SK-N-MC (cell line): ENCODE measurements at regions not wholly inside any gene's neighbourhood (a gene's known extent, or its start where the extent isn't known, plus 50 kb on each side); places are given as distances from the start of the nearest gene placed in this dataset.

Source experiments
- EZH2 ChIP-seq: fragments of 200-600 bp; sonication (generic); IDR thresholded peaks from one replicate; pipeline ENCODE4 v1.6.1; 2017; ENCODE audit warnings: antibody characterized with exemption
- POLR2AphosphoS5 ChIP-seq: IDR thresholded peaks from 2 replicates; pipeline ENCODE4 v1.6.1; 2012; ENCODE audit warnings: mild to moderate bottlenecking, low read depth, low read length, borderline replicate concordance

GRCh38 chr3:24812116-24812515, 317.5 kb upstream of the THRB start:
- no peak for TF ChIP-seq EZH2
- TF ChIP-seq POLR2AphosphoS5, result no peak
